ENCODE measurements at regions not wholly inside any gene's neighbourhood (a gene's known extent, or its start where the extent isn't known, plus 50 kb on each side); places are given as distances from the start of the nearest gene placed in this dataset.

DNA sequence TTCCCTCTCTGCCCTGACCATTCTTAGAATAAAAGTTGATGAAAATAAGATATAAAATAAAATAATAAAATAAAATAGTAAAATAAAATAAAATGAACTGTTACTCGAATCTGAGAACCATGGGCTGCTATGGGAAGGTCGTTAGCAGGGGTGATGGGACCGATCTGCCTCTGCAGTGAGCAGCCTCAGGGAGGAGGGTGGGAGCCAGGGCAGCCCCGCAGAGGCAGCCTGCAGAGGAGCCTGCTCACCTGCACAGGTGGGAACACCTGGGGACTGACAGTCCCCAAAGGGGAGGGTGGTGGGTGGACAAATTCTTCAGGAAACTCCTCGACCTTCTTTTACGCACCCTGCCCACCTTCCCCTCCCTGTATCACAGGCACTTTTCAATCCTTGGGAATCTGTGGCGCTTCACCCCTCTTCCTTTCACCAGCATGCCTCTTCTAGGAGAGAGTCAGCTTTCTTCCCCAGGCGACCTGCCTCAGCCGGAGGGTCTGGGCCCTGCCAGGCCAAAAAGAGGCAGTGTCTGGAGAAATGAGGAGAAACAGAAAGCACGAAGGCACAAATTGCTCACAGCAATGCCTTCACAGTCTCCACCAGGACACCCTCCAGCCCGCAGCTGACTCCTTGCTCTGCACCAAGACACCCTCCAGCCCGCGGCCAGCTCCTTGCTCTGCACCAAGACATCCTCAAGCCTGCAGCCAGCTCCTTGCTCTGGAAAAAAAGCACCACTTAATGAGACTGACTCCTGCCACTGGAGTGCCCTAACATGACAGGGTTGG lies 368.4 kb upstream of the SHH start:
- no peaks in the 10 kb centered on the region for H3K4me1 ChIP-seq (ENCODE audit: control insufficient read depth, low read length)
- H3K79me2 ChIP-seq (ENCODE audit: control insufficient read depth, low read length), result no peaks in the 10 kb centered on the region
- no peaks in the 10 kb centered on the region for H4K20me1 ChIP-seq (ENCODE audit: control insufficient read depth, insufficient read depth, low read depth, low read length)
- no peaks in the 10 kb centered on the region for H3K9me2 ChIP-seq (replicated peaks; ENCODE audit: control insufficient read depth, low read length)
- H3F3A ChIP-seq (ENCODE audit: control insufficient read depth, insufficient read depth), result no peaks in the 10 kb centered on the region
- H3K9me3 ChIP-seq (ENCODE audit: control insufficient read depth, insufficient read depth, low read length), result no peaks in the 10 kb centered on the region
- no peak for TF ChIP-seq CTCF (IDR thresholded peaks at IDR 0.05; ENCODE audit: low read depth, low read length, poor library complexity, severe bottlenecking)
- no peak for TF ChIP-seq EZH2phosphoT487 (IDR thresholded peaks at IDR 0.05; ENCODE audit: borderline replicate concordance, low read length)
- no peak overlapping the region for H3K27ac ChIP-seq (ENCODE audit: low read depth, low read length)
- H3K27me3 ChIP-seq (ENCODE audit: control insufficient read depth, low read length), result 0 out of 2 replicates have a peak, but pooled peaks cover 4% of the 10 kb centered on the region
- no peak overlapping the region for H3K4me2 ChIP-seq (ENCODE audit: low read length)
- no peak overlapping the region for H3K4me3 ChIP-seq (ENCODE audit: low read length)
- H3K36me3 ChIP-seq (ENCODE audit: control insufficient read depth, low read length), result no peaks in the 10 kb centered on the region

- H4K20me1 ChIP-seq (ENCODE audit: control insufficient read depth, insufficient read depth, low read depth, low read length), result no peaks in the 10 kb centered on the region
- H3K27ac ChIP-seq (ENCODE audit: low read depth, low read length), result no peak overlapping the region
- H3F3A ChIP-seq (ENCODE audit: control insufficient read depth, insufficient read depth), result no peaks in the 10 kb centered on the region
- H3K79me2 ChIP-seq (ENCODE audit: control insufficient read depth, low read length), result no peaks in the 10 kb centered on the region
- H3K4me1 ChIP-seq (ENCODE audit: control insufficient read depth, low read length), result no peaks in the 10 kb centered on the region
- H3K36me3 ChIP-seq (ENCODE audit: control insufficient read depth, low read length), result no peaks in the 10 kb centered on the region
- no peaks in the 10 kb centered on the region for H3K9me2 ChIP-seq (replicated peaks; ENCODE audit: control insufficient read depth, low read length)
- no peak for TF ChIP-seq CTCF (IDR thresholded peaks at IDR 0.05; ENCODE audit: low read depth, low read length, poor library complexity, severe bottlenecking)
- no peak for TF ChIP-seq EZH2phosphoT487 (IDR thresholded peaks at IDR 0.05; ENCODE audit: borderline replicate concordance, low read length)
- H3K4me3 ChIP-seq (ENCODE audit: low read length), result no peak overlapping the region
- no peaks in the 10 kb centered on the region for H3K9me3 ChIP-seq (ENCODE audit: control insufficient read depth, insufficient read depth, low read length)
- 0 out of 2 replicates have a peak, but pooled peaks cover 4% of the 10 kb centered on the region for H3K27me3 ChIP-seq (ENCODE audit: control insufficient read depth, low read length)
- H3K4me2 ChIP-seq (ENCODE audit: low read length), result no peak overlapping the region
These were observed 367.7 kb upstream of the SHH start for GRCh38 chr7:156179872-156180390.

DNA sequence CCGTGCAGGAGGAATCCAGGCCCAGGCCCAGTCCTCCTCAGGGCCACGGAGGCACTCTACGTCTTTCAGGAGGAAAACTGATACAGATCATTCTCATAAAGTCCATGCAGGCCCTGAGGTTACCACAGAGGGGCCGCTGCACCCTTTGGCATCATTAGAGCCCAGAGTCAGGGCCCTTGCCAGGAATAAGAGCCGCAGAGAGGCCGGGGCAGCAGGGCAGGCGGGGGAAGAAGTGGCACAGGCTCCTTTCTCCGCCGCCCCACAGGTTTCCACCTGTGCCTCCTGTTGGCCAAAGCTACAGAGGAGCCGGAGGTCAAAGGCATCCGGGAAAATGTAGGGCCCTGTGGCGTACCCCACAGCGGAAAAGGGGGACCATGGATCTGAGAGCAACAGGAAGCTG lies 366.6 kb upstream of the SHH start:
- no peaks in the 10 kb centered on the region for H3F3A ChIP-seq (ENCODE audit: control insufficient read depth, insufficient read depth)
- no peak for TF ChIP-seq CTCF (IDR thresholded peaks at IDR 0.05; ENCODE audit: low read depth, low read length, poor library complexity, severe bottlenecking)
- no peak for TF ChIP-seq EZH2phosphoT487 (IDR thresholded peaks at IDR 0.05; ENCODE audit: borderline replicate concordance, low read length)

More for the DNA sequence above, 366.6 kb upstream of the SHH start:
- Histone ChIP-seq H3K79me2 (ENCODE audit: control insufficient read depth, low read length) (no peaks in the 10 kb centered on the region), H3K9me3 (ENCODE audit: control insufficient read depth, insufficient read depth, low read length) (no peaks in the 10 kb centered on the region), H3K27ac (ENCODE audit: low read depth, low read length) (no peak overlapping the region), H3K4me3 (ENCODE audit: low read length) (no peak overlapping the region), H3K36me3 (ENCODE audit: control insufficient read depth, low read length) (no peaks in the 10 kb centered on the region), H3K27me3 (ENCODE audit: control insufficient read depth, low read length) (0 out of 2 replicates have a peak, but pooled peaks cover 4% of the 10 kb centered on the region), H3K9me2 (replicated peaks; ENCODE audit: control insufficient read depth, low read length) (no peaks in the 10 kb centered on the region), H3K4me1 (ENCODE audit: control insufficient read depth, low read length) (no peaks in the 10 kb centered on the region), H4K20me1 (ENCODE audit: control insufficient read depth, insufficient read depth, low read depth, low read length) (no peaks in the 10 kb centered on the region), H3K4me2 (ENCODE audit: low read length) (no peak overlapping the region)

Measured in DOHH2 (cell line).